IPS DF 19.7 (cell line): ENCODE measurements at regions not wholly inside any gene's neighbourhood (a gene's known extent, or its start where the extent isn't known, plus 50 kb on each side); places are given as distances from the start of the nearest gene placed in this dataset.

Experiments
- DNase-seq: peaks from one replicate; pipeline ENCODE4 v3.0.0-alpha.2; 2013; ENCODE audit warnings: low read depth, low spot score

GRCh38 chr3:159928071-159928491, 60.6 kb upstream of the IL12A start:
- DNase-seq: no peak

GRCh38 chr3:159928666-159929065, 60.0 kb upstream of the IL12A start:
- no peak for DNase-seq

GRCh38 chr3:159929171-159930141, 59.2 kb upstream of the IL12A start:
- DNase-seq: no peak

GRCh38 chr3:159934216-159934615, 54.4 kb upstream of the IL12A start:
- no peak for DNase-seq

- no peak for DNase-seq
Measured at GRCh38 chr3:159936541-159936940, 52.1 kb upstream of the IL12A start.

- no peak for DNase-seq
Measured at GRCh38 chr3:159937561-159938166, 51.0 kb upstream of the IL12A start.

GRCh38 chr3:159938714-159939113, 49.9 kb upstream of the IL12A start:
- no peak for DNase-seq
